Adrenal gland (tissue), 5 donors: ENCODE measurements at regions not wholly inside any gene's neighbourhood (a gene's known extent, or its start where the extent isn't known, plus 50 kb on each side); places are given as distances from the start of the nearest gene placed in this dataset.

Source experiments
- CTCF ChIP-seq, 6 experiments: fragments of 450-650 bp in 4 of 6; fragments of 200-600 bp in 2 of 6; sonication (generic) in 1 of 6; IDR thresholded peaks; 1 replicate in 5 of 6; 2 replicates in 1 of 6; pipeline versions ENCODE4 v1.5.1 to v1.8.0; 2016 to 2021; ENCODE audit warnings: antibody characterized with exemption in 6 of 6, mild to moderate bottlenecking in 2 of 6, moderate library complexity in 1 of 6
- POLR2A ChIP-seq, 2 donors: fragments of 450-650 bp; IDR thresholded peaks; one replicate each; pipeline ENCODE4 v1.6.1; 2017; ENCODE audit warnings: antibody characterized with exemption in 2 of 2, mild to moderate bottlenecking in 2 of 2, moderate library complexity in 1 of 2
- donor health status: DM: no; HTN: no; CAD: no.

GRCh38 chr3:63034101-63034500 lies 158.9 kb upstream of the CADPS start:
- TF ChIP-seq CTCF (IDR thresholded peaks at IDR 0.05) (no peak), POLR2A (IDR thresholded peaks at IDR 0.05) (no peak)
